ENCODE measurements at regions not wholly inside any gene's neighbourhood (a gene's known extent, or its start where the extent isn't known, plus 50 kb on each side); places are given as distances from the start of the nearest gene placed in this dataset.

DNA sequence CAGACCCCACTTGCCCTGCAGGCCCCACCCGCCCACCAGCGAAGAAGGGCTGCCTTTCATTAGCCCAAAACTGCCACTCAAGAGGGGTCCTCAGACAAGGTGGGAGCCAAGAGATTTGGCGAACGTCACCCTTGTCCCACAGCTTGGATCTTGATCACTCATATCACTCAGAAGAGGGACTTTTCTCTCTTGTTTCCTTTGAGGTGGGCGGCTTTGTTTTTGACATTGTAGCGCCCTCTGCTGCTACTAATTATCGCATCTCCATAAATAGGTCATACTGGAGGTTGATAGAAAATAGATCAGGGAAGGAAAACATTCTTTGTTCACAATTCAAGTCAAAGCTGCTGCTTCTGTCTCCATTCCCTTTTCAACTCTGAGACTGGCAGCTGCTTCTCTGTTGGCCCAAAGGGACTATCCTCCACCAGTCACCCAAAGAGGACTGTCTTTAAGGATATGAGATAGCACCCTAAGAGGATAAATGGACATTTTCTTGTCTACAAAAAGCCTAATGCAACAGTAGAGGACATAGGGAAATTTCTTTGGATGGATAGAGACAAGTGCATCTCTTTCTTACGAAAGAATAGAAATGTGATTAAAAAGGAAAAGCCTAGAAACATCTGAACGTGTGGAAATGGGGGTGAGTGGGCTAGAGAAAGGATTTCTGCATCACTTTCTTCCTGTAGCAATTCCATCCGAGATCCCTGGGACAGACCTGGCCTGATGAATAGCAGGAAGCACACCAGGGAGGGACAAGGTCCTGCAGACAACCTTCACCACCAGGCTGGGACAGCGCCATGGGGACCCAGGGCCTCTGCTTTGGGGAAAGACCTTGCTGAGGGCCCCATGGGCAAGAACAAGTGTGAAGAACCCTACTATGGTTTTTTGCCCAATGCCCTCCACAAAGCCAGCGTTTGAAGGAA, 115.8 kb downstream of the DAD1 start:
- TF ChIP-seq TAF1 (conservative IDR thresholded peaks at IDR 0.05), result no peak
- TF ChIP-seq, protein P1, sequence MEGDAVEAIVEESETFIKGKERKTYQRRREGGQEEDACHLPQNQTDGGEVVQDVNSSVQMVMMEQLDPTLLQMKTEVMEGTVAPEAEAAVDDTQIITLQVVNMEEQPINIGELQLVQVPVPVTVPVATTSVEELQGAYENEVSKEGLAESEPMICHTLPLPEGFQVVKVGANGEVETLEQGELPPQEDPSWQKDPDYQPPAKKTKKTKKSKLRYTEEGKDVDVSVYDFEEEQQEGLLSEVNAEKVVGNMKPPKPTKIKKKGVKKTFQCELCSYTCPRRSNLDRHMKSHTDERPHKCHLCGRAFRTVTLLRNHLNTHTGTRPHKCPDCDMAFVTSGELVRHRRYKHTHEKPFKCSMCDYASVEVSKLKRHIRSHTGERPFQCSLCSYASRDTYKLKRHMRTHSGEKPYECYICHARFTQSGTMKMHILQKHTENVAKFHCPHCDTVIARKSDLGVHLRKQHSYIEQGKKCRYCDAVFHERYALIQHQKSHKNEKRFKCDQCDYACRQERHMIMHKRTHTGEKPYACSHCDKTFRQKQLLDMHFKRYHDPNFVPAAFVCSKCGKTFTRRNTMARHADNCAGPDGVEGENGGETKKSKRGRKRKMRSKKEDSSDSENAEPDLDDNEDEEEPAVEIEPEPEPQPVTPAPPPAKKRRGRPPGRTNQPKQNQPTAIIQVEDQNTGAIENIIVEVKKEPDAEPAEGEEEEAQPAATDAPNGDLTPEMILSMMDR (IDR thresholded peaks at IDR 0.05; ENCODE audit: low read depth, low read length, missing input control), result peak; percentile 41
- TF ChIP-seq, protein P2, sequence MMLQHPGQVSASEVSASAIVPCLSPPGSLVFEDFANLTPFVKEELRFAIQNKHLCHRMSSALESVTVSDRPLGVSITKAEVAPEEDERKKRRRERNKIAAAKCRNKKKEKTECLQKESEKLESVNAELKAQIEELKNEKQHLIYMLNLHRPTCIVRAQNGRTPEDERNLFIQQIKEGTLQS (IDR thresholded peaks at IDR 0.05), result no peak
- TF ChIP-seq, protein P3, sequence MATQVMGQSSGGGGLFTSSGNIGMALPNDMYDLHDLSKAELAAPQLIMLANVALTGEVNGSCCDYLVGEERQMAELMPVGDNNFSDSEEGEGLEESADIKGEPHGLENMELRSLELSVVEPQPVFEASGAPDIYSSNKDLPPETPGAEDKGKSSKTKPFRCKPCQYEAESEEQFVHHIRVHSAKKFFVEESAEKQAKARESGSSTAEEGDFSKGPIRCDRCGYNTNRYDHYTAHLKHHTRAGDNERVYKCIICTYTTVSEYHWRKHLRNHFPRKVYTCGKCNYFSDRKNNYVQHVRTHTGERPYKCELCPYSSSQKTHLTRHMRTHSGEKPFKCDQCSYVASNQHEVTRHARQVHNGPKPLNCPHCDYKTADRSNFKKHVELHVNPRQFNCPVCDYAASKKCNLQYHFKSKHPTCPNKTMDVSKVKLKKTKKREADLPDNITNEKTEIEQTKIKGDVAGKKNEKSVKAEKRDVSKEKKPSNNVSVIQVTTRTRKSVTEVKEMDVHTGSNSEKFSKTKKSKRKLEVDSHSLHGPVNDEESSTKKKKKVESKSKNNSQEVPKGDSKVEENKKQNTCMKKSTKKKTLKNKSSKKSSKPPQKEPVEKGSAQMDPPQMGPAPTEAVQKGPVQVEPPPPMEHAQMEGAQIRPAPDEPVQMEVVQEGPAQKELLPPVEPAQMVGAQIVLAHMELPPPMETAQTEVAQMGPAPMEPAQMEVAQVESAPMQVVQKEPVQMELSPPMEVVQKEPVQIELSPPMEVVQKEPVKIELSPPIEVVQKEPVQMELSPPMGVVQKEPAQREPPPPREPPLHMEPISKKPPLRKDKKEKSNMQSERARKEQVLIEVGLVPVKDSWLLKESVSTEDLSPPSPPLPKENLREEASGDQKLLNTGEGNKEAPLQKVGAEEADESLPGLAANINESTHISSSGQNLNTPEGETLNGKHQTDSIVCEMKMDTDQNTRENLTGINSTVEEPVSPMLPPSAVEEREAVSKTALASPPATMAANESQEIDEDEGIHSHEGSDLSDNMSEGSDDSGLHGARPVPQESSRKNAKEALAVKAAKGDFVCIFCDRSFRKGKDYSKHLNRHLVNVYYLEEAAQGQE (IDR thresholded peaks at IDR 0.05), result no peak
- peak; percentile 79 to 81 for TF ChIP-seq RAD21 (IDR thresholded peaks at IDR 0.05)

Data from liver (tissue), 3 donors.